ENCODE measurements at regions not wholly inside any gene's neighbourhood (a gene's known extent, or its start where the extent isn't known, plus 50 kb on each side); places are given as distances from the start of the nearest gene placed in this dataset.

DNA sequence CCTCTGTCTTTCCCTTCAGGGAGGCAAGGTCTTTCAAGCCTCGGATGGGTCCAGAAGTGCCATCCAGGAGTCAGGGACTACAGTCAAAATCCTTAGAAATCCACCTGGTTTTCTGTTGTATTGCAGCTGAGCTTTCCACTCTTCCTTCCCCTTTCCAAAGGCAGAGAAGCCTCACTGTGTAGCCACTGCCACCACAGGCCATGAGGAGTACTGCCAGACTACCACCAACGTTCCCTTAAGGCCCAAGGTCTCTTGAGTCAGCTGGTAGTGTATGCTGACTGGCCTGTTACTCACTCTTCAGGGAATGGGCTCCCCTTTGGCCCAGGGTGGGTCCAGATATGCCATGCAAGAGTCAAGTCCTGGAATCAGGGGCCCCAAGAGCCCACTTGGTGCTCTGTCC is 1454.1 kb downstream of the PCDH19 start:
- TF ChIP-seq, protein P1, sequence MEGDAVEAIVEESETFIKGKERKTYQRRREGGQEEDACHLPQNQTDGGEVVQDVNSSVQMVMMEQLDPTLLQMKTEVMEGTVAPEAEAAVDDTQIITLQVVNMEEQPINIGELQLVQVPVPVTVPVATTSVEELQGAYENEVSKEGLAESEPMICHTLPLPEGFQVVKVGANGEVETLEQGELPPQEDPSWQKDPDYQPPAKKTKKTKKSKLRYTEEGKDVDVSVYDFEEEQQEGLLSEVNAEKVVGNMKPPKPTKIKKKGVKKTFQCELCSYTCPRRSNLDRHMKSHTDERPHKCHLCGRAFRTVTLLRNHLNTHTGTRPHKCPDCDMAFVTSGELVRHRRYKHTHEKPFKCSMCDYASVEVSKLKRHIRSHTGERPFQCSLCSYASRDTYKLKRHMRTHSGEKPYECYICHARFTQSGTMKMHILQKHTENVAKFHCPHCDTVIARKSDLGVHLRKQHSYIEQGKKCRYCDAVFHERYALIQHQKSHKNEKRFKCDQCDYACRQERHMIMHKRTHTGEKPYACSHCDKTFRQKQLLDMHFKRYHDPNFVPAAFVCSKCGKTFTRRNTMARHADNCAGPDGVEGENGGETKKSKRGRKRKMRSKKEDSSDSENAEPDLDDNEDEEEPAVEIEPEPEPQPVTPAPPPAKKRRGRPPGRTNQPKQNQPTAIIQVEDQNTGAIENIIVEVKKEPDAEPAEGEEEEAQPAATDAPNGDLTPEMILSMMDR (optimal IDR thresholded peaks at IDR 0.05 in 1 of 3, IDR thresholded peaks at IDR 0.05 in 1 of 3, conservative IDR thresholded peaks at IDR 0.05 in 1 of 3; ENCODE audit: extremely low read depth in 1 of 3, insufficient read depth in 2 of 3, low read length in 3 of 3), result peak in 1 of 3 experiments; percentile 39
- TF ChIP-seq EZH2 (IDR thresholded peaks at IDR 0.05; ENCODE audit: low read length), result no peak

Data from keratinocyte (primary cell).